ENCODE measurements at regions not wholly inside any gene's neighbourhood (a gene's known extent, or its start where the extent isn't known, plus 50 kb on each side); places are given as distances from the start of the nearest gene placed in this dataset.

- no peak overlapping the region for H3K4me3 ChIP-seq
- DNase-seq = no peak
Observed at GRCh38 chr1:31509124-31510072, 66.9 kb upstream of the TINAGL1 start.

GRCh38 chr1:31510304-31510703 is 66.0 kb upstream of the TINAGL1 start:
- WGBS, 2 donors = 78 to 83% methylated on average over 5 to 6 of the region's 6 CpGs

More at GRCh38 chr1:31509124-31510072, 66.9 kb upstream of the TINAGL1 start:
- H3K9me3 ChIP-seq = no peaks in the 10 kb centered on the region
- intact Hi-C loops (cut with DNase I) = no loop called here
- TF ChIP-seq CTCF (IDR thresholded peaks at IDR 0.05) (no peak), POLR2A (IDR thresholded peaks at IDR 0.05) (no peak)
- no peaks in the 10 kb centered on the region for H3K36me3 ChIP-seq
- peaks cover 0 to 6% (median 0%) of the 10 kb centered on the region in 3 donors for H3K4me1 ChIP-seq
- H3K27ac ChIP-seq = no peak overlapping the region
- 74 to 88% methylated on average over 4 to 6 of the region's 7 CpGs for WGBS, 2 donors
- H3K27me3 ChIP-seq = peaks cover 0 to 22% (median 0%) of the 10 kb centered on the region in 4 donors

GRCh38 chr1:31510853-31511789 is 65.2 kb upstream of the TINAGL1 start:
- H3K36me3 ChIP-seq = no peaks in the 10 kb centered on the region
- TF ChIP-seq CTCF (IDR thresholded peaks at IDR 0.05) = no peak
- TF ChIP-seq POLR2A (IDR thresholded peaks at IDR 0.05) = no peak
- H3K27me3 ChIP-seq = peaks cover 0 to 18% (median 0%) of the 10 kb centered on the region in 4 donors
- no peak overlapping the region for H3K4me3 ChIP-seq
- no peak overlapping the region for H3K27ac ChIP-seq
- 65 to 79% methylated on average over 5 to 6 of the region's 8 CpGs for WGBS, 2 donors
- no peak for DNase-seq
- intact Hi-C loops (cut with DNase I) = no loop called here
- H3K4me1 ChIP-seq = peaks cover 0 to 21% (median 2%) of the 10 kb centered on the region in 3 donors
- H3K9me3 ChIP-seq = no peaks in the 10 kb centered on the region

More at GRCh38 chr1:31510304-31510703, 66.0 kb upstream of the TINAGL1 start:
- no peak for DNase-seq
- Histone ChIP-seq H3K4me3 (no peak overlapping the region), H3K9me3 (no peaks in the 10 kb centered on the region), H3K4me1 (peaks cover 0 to 15% (median 2%) of the 10 kb centered on the region in 3 donors), H3K27me3 (peaks cover 0 to 18% (median 0%) of the 10 kb centered on the region in 4 donors), H3K27ac (no peak overlapping the region), H3K36me3 (no peaks in the 10 kb centered on the region)
- intact Hi-C loops (cut with DNase I) = no loop called here
- TF ChIP-seq POLR2A (IDR thresholded peaks at IDR 0.05) (no peak), CTCF (IDR thresholded peaks at IDR 0.05) (no peak)

- Histone ChIP-seq H3K4me1 (peaks cover 0 to 21% (median 2%) of the 10 kb centered on the region in 3 donors), H3K9me3 (no peaks in the 10 kb centered on the region), H3K4me3 (no peak overlapping the region), H3K27ac (no peak overlapping the region), H3K27me3 (peaks cover 0 to 11% (median 0%) of the 10 kb centered on the region in 4 donors), H3K36me3 (no peaks in the 10 kb centered on the region)
- intact Hi-C loops (cut with DNase I) = no loop called here
- 64% methylated on average over 7 to 8 of the region's 8 CpGs for WGBS, 2 donors
- TF ChIP-seq POLR2A (IDR thresholded peaks at IDR 0.05) = no peak
- TF ChIP-seq CTCF (IDR thresholded peaks at IDR 0.05) = no peak
- DNase-seq = no peak
Observed at GRCh38 chr1:31511848-31512615, 64.3 kb upstream of the TINAGL1 start.

Data from esophagus squamous epithelium (tissue), 5 donors.